DOHH2 (cell line): ENCODE measurements at regions not wholly inside any gene's neighbourhood (a gene's known extent, or its start where the extent isn't known, plus 50 kb on each side); places are given as distances from the start of the nearest gene placed in this dataset.

ENCODE experiments used
- EZH2phosphoT487 ChIP-seq: fragments of 200-600 bp; sonication (generic); IDR thresholded peaks from 2 replicates; pipeline ENCODE4 v1.6.1; 2017; ENCODE audit warnings: borderline replicate concordance, mild to moderate bottlenecking, antibody characterized with exemption, low read length, moderate library complexity, mixed read lengths
- TF ChIP-seq, protein P1 (sequence below): fragments of 200-600 bp; sonication (generic); IDR thresholded peaks from one replicate; pipeline ENCODE4 v1.5.1; 2014; ENCODE audit warnings: antibody characterized with exemption, mild to moderate bottlenecking, low read depth, low read length; ENCODE audit not compliant: poor library complexity, severe bottlenecking

DNA sequence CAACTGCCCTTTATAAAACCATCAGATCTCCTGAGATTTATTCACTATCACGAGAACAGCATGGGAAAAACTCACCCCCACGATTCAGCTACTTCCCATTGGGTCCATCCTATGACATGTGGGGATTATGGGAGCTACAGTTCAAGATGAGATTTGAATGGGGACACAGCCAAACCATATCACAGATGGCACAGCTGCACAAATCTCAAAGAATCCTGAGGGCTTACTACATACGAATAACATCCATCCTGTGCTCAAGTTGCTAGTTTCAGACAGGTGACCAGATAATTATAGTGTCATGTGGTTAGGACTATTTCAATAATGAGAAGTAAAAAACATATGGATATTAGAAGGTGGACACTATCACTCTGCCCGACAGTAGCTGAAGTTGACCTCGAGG is 211.2 kb downstream of the NUAK1 start:
- TF ChIP-seq, protein P1, sequence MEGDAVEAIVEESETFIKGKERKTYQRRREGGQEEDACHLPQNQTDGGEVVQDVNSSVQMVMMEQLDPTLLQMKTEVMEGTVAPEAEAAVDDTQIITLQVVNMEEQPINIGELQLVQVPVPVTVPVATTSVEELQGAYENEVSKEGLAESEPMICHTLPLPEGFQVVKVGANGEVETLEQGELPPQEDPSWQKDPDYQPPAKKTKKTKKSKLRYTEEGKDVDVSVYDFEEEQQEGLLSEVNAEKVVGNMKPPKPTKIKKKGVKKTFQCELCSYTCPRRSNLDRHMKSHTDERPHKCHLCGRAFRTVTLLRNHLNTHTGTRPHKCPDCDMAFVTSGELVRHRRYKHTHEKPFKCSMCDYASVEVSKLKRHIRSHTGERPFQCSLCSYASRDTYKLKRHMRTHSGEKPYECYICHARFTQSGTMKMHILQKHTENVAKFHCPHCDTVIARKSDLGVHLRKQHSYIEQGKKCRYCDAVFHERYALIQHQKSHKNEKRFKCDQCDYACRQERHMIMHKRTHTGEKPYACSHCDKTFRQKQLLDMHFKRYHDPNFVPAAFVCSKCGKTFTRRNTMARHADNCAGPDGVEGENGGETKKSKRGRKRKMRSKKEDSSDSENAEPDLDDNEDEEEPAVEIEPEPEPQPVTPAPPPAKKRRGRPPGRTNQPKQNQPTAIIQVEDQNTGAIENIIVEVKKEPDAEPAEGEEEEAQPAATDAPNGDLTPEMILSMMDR: no peak
- no peak for TF ChIP-seq EZH2phosphoT487
